ENCODE measurements at regions not wholly inside any gene's neighbourhood (a gene's known extent, or its start where the extent isn't known, plus 50 kb on each side); places are given as distances from the start of the nearest gene placed in this dataset.
A peak's percentile ranks its signal among the peaks of the same experiment; 100 is the strongest.

DNA sequence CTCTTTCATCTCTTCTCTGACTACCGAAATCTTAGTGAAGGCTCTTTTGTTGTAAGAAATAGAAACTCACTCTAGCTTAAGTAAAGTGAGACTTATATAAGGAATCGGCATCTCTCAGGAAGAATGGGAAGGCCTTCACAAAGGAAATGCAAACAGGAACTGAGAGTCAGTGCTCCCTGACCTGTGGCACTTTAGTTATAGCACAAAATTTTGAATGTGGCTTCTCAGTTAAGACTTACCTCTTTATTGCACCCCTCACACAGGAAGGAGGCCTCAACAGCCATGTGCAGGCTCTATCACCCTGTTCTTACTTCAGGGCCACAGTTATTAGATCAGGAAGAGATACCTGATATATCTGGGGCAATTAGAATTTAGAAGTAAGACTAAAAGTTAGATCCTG is 224.7 kb upstream of the EGLN3 start:
- no peaks in the 10 kb centered on the region for H3K4me1 Mint-ChIP-seq
- no peak for ATAC-seq
- no peaks in the 10 kb centered on the region for H3K27me3 Mint-ChIP-seq
- no peak overlapping the region for H3K4me3 Mint-ChIP-seq
- H3K27ac Mint-ChIP-seq: no peak overlapping the region
- no peaks in the 10 kb centered on the region for H3K9me3 Mint-ChIP-seq
- no peak for DNase-seq

GRCh38 chr14:34174973-34175372 is 224.1 kb upstream of the EGLN3 start:
- H3K27ac Mint-ChIP-seq: no peak overlapping the region
- ATAC-seq (no peak), DNase-seq (no peak)
- no peaks in the 10 kb centered on the region for H3K4me1 Mint-ChIP-seq
- no peak overlapping the region for H3K4me3 Mint-ChIP-seq
- H3K27me3 Mint-ChIP-seq: no peaks in the 10 kb centered on the region
- H3K9me3 Mint-ChIP-seq: no peaks in the 10 kb centered on the region

- DNase-seq (no peak), ATAC-seq (no peak)
- no peak overlapping the region for H3K27ac Mint-ChIP-seq
- H3K9me3 Mint-ChIP-seq: no peaks in the 10 kb centered on the region
- no peak overlapping the region for H3K4me3 Mint-ChIP-seq
- H3K27me3 Mint-ChIP-seq: no peaks in the 10 kb centered on the region
- no peaks in the 10 kb centered on the region for H3K4me1 Mint-ChIP-seq
Observed at GRCh38 chr14:34173916-34174315, 223.0 kb upstream of the EGLN3 start.

- ATAC-seq: no peak
- no peaks in the 10 kb centered on the region for H3K4me1 Mint-ChIP-seq
- no peaks in the 10 kb centered on the region for H3K9me3 Mint-ChIP-seq
Observed at GRCh38 chr14:34172550-34173368, 221.9 kb upstream of the EGLN3 start.

GRCh38 chr14:34172173-34172451 is 221.2 kb upstream of the EGLN3 start:
- Mint-ChIP-seq H3K4me1 (no peaks in the 10 kb centered on the region), H3K9me3 (no peaks in the 10 kb centered on the region), H3K27me3 (peaks cover 9% of the 10 kb centered on the region), H3K4me3 (no peak overlapping the region), H3K27ac (no peak overlapping the region)
- ATAC-seq (no peak), DNase-seq (no peak)

More at GRCh38 chr14:34172550-34173368, 221.9 kb upstream of the EGLN3 start:
- Mint-ChIP-seq H3K27ac (no peak overlapping the region), H3K4me3 (no peak overlapping the region), H3K27me3 (peaks cover 7% of the 10 kb centered on the region)
- no peak for DNase-seq

DNA sequence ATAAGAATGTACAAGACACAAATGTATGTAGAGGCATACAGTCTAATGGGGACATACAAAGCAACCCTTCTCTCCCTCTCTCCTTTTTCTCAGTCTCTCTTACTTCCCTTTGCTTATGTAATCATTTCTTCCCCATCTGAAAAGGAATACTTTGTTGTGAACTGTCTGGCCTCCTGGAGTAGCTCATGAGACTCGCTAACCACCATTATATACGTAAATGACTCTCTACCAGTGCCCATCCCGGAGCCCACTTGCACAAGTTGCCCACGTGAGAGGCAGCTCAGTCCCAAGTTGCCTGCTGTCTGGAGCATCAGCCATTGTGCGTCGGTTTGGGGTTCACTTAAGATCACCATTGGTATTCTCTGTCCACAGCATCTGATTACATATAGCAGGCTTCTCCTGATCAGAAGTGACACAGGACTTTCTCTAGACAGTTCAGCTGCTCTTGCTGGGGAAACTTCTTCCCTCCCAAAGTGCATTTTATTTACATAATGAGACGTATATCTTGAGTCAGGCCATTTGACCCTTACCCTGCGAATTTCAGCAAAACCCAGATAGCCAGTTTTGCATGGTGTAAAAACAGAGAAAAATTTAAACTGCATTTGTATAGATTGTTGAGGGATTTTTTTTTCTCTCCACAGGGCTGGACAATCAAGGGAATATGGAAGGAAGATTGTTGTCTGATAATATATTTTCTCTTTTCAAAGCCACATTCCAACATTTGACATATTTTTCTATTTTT is 220.7 kb upstream of the EGLN3 start:
- Mint-ChIP-seq H3K27ac (peak overlapping the region in 1 of 2 donors; percentile 19), H3K4me1 (no peaks in the 10 kb centered on the region), H3K9me3 (no peaks in the 10 kb centered on the region), H3K4me3 (no peak overlapping the region), H3K27me3 (peaks cover 9% of the 10 kb centered on the region)
- DNase-seq (no peak), ATAC-seq (no peak)

DNA sequence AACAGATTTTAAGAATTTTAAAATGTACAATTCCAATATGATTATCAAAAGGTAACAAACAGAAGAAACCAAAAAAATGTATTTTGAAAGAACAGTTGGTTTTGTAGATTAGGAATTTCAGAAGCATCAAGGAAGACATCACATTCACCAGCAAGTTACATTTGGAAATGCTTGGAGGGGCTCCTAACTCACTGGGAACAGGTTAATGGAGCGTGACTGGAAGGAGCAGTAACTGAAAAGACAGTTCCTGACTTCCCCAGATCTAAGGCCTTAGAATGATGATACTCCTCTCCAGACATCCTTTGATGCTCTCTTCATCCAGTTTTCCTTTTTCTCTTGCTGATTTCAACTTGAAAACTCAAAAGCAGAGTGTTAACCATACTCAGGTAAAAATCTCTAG is 220.0 kb upstream of the EGLN3 start:
- H3K27ac Mint-ChIP-seq: peak overlapping the region in 1 of 2 donors; percentile 19
- H3K4me1 Mint-ChIP-seq: no peaks in the 10 kb centered on the region
- DNase-seq: no peak
- no peak for ATAC-seq
- H3K9me3 Mint-ChIP-seq: no peaks in the 10 kb centered on the region
- H3K4me3 Mint-ChIP-seq: no peak overlapping the region
- H3K27me3 Mint-ChIP-seq: peaks cover 16% of the 10 kb centered on the region

- H3K27me3 Mint-ChIP-seq: peaks cover 20% of the 10 kb centered on the region
- no peaks in the 10 kb centered on the region for H3K9me3 Mint-ChIP-seq
- H3K4me3 Mint-ChIP-seq: no peak overlapping the region
Observed at GRCh38 chr14:34169561-34169960, 218.7 kb upstream of the EGLN3 start.

DNA sequence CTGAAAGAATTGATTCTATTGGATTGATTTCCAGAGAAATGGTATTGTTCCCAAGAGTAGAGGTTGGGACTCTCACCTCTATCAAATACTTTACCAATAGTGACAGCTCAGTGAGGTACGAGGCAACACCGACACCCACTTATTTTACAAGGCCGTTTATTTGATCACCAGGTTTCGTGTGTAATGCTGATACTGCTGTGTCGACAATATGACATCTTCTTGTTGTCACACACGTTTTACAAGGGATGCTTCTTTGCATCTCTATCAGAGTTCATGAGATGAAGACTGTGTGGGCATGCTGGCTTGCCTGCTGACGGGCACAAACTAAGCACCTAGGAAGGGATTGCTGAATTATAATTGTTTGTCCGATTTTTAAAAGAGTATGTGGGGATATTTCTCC is 217.8 kb upstream of the EGLN3 start:
- Mint-ChIP-seq H3K4me3 (no peak overlapping the region), H3K4me1 (no peaks in the 10 kb centered on the region), H3K9me3 (no peaks in the 10 kb centered on the region), H3K27ac (no peak overlapping the region), H3K27me3 (peaks cover 20% of the 10 kb centered on the region)
- DNase-seq (no peak), ATAC-seq (no peak)

More at GRCh38 chr14:34169561-34169960, 218.7 kb upstream of the EGLN3 start:
- no peaks in the 10 kb centered on the region for H3K4me1 Mint-ChIP-seq
- DNase-seq (no peak), ATAC-seq (no peak)
- H3K27ac Mint-ChIP-seq: peak overlapping the region in 1 of 2 donors; percentile 0

DNA sequence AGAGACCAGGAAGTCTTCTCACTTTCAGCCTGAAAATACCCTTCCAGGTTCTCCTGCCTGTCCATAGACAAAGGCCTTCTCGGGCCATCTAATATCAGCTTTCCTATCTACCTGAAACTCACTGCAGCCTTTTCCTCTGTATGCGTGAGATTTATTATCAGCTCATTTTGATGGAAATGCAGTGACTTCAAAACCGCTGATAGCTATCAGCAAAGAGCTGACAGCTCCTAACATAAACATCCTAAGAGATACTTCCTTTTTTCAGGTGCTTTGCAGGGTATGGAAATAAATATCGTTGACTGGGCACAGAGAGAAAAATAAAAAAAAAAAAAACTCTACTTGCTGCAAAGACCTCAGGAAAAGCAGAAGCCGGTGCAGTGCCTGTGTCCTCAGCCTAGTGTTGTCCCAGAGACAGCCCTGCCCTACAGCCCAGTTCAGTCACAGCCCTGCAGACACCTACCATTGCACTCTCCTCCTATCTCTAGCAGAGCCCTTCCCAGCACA is 215.0 kb upstream of the EGLN3 start:
- no peak for DNase-seq
- ATAC-seq: no peak
- Mint-ChIP-seq H3K27ac (no peak overlapping the region), H3K4me1 (peaks cover 7% of the 10 kb centered on the region), H3K4me3 (no peak overlapping the region), H3K9me3 (no peaks in the 10 kb centered on the region), H3K27me3 (peaks cover 20% of the 10 kb centered on the region)

DNA sequence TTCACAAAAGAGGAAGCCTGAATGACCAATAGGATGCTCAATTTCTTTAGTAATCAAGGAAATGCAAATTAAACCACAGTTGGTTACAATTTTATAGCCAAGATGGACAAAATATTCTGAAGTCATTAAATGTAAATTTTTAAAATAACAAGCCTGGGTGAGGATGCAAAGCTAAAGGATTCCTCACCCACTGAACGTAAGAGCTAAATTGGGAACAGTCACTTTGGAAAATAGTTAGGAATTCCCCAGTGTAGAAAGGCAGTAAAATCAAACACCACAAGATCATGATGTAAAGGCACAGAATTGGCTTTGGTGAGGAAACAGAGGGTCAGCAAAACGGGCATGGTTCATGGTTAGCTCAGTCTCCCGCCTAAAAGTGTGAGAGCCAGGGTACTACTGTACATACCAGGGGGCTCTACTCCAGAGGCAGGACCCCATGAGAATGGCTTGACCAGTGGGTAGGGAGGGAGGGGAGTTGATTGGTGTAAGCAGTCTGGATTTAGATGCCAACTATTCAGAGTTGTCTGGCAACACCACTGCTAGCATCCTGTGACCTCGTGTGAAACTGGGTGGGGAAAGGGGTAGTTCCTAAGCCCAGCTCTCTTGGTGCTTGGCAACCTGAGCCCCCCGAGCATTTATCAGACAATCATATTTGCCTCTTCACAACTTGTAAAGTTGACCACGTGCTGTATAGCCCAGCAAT is 213.4 kb upstream of the EGLN3 start:
- Mint-ChIP-seq H3K4me1 (peaks cover 7% of the 10 kb centered on the region), H3K27ac (no peak overlapping the region), H3K4me3 (no peak overlapping the region), H3K9me3 (no peaks in the 10 kb centered on the region), H3K27me3 (peaks cover 20% of the 10 kb centered on the region)
- DNase-seq: no peak
- no peak for ATAC-seq

DNA sequence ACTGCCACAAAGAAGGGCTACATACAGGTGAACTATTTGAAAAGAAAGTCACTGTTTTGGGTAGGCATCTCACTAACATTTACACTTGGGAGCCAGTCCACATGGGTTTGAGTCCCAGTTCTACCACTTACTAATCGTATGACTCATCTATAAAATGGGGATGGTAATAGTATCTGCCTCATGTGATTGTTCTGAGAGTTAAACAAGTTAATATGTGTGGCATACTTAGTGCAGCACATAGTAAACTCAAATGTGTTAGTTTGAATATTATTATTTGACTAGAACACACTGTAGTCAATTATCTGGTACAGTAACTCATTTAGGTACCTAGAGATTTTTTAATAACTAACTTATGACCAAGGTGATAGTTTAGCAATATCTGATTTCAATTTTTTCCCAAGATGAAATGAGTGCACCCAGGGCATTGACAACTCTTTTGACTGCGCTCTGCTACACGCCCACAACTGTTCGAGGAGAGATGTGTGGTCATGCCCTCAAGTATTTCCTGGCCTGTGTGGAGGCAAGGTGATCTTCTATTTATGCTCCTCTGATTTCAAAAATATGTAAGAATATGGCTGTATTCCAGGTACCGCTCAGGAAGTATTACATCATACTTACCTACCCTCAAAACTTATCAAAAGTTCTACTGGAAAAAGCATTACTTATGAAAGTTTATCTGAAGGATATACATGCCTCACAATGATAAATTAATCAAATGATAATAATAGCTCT is 210.6 kb upstream of the EGLN3 start:
- H3K4me1 Mint-ChIP-seq: peaks cover 7% of the 10 kb centered on the region

DNA sequence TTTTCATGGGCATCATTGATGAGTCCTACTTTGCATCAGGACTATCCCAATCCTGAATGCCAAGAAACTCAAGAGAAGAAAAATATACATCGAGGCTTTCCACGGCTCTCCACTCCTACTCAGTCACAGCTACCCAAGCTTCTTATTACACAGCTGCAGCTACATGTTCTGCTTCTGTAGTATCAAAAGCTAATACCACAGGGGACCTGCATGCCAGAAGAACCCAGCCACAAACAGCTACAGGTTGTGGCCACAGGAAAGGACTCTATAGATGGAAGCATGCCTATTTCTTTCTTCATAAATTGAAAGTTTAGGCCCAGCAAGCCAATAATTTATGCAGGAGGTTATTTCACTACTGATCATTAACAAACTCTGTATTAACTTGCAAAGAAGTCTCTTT is 209.7 kb upstream of the EGLN3 start:
- Mint-ChIP-seq H3K4me1 (peaks cover 7% of the 10 kb centered on the region), H3K27ac (no peak overlapping the region), H3K27me3 (peaks cover 2% of the 10 kb centered on the region), H3K9me3 (no peaks in the 10 kb centered on the region), H3K4me3 (no peak overlapping the region)
- no peak for DNase-seq
- ATAC-seq: no peak

More for the DNA sequence above, 210.6 kb upstream of the EGLN3 start:
- no peak overlapping the region for H3K27ac Mint-ChIP-seq
- no peak for DNase-seq
- peak; percentile 37 for ATAC-seq
- H3K9me3 Mint-ChIP-seq: no peaks in the 10 kb centered on the region
- peaks cover 11% of the 10 kb centered on the region for H3K27me3 Mint-ChIP-seq
- no peak overlapping the region for H3K4me3 Mint-ChIP-seq

GRCh38 chr14:34157651-34158050 is 206.8 kb upstream of the EGLN3 start:
- Mint-ChIP-seq H3K27me3 (no peaks in the 10 kb centered on the region), H3K4me3 (no peak overlapping the region), H3K4me1 (peaks cover 7% of the 10 kb centered on the region), H3K27ac (peak overlapping the region in 1 of 2 donors; percentile 12), H3K9me3 (no peaks in the 10 kb centered on the region)
- no peak for DNase-seq
- no peak for ATAC-seq

DNA sequence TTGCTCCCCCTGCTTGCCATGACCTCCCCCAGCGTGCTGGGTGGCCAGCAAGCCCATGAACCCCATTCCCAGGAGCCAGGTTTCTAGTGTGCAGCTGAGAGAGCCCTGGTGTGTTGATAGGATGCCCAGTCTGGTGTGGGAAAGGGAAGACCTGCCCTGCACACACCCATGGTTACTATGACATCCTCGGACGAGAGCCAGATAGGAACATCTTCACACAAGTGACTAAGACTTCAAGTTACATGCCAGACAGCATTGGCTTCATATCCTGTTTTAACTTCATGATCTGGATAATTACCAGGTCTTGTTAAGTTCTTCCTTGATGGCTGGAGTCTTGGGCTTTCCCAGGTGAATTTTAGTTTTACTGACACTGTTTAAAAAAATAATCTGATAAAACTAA is 196.6 kb upstream of the EGLN3 start:
- Mint-ChIP-seq H3K4me1 (no peaks in the 10 kb centered on the region), H3K27me3 (peaks cover 20% of the 10 kb centered on the region), H3K4me3 (no peak overlapping the region), H3K9me3 (peaks cover 6 to 23% of the 10 kb centered on the region in 2 donors), H3K27ac (no peak overlapping the region)
- no peak for DNase-seq
- no peak for ATAC-seq
